EL (cell line): ENCODE measurements at regions not wholly inside any gene's neighbourhood (a gene's known extent, or its start where the extent isn't known, plus 50 kb on each side); places are given as distances from the start of the nearest gene placed in this dataset.

ENCODE experiments used
- DNase-seq: peaks from one replicate; pipeline ENCODE4 v3.0.0-alpha.2; 2016

GRCh38 chr13:22357132-22357531, 686.3 kb downstream of the FGF9 start:
- DNase-seq, result no peak

DNA sequence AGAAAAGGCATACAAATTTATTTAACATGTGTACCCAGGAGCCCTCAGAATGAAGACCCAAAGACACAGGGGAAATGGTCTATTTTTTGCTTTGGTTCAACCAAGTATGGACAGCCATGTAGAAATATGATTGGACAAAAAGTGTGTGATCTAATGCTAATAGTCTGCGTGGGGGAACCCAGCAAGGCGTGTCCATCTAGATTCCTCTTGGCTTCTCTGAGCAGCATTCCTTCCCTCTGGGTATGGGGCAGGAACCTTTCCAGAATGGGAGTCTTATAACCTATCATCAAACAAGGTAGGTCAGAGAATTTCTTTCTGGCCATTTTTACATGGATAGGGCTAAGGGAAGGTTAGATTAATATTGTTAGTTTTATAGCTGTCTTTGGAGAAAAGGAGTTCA, 698.2 kb downstream of the FGF9 start:
- no peak for DNase-seq

- DNase-seq, result no peak
These were observed 699.0 kb downstream of the FGF9 start for GRCh38 chr13:22369840-22370239.

DNA sequence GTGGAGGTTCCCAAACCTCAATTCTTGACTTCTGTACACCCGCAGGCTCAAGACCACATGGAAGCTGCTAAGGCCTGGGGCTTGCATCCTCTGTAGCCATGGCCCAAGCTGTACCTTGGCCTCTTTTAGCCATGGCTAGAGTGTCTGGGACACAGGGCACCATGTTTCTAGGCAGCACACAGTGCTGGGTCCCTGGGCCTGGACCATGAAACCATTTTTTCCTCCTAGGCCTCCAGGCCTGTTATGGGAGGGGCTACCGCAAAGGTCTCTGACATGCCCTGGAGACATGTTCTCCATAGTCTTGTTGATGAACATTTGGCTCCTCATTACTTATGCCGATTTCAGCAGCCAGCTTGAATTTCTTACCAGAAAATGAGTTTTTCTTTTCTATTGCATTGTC, 701.4 kb downstream of the FGF9 start:
- DNase-seq, result no peak

GRCh38 chr13:22375151-22375550, 704.3 kb downstream of the FGF9 start:
- DNase-seq, result no peak

GRCh38 chr13:22387899-22388298, 717.0 kb downstream of the FGF9 start:
- no peak for DNase-seq

DNA sequence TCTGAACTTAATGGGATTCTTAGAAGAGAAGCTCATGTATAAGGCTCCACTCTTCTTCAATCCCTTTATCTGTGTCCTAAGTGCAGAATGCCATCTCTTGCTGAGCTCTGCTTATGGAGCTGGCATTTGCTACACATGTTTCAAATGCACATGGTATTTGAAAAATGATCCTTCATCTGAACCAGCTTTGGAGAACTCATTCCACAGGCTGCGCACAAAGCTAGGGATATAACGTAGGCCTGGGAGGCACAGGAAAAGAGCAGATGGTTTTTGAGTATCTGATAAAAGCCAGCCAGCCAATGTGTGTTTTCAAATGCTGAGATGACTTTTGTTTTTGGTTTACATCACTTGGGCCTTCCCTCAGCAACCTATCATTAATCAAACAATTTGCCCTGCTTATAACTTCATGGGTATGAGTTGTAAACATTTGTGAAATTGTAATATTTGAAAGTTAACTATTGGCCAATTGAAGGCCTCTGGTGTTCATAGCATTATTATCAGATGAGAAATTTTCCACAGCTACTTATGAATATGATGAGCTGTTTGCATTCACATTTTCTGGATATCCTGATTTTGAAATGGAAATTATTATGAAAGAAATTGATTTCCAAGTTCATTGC, 729.0 kb downstream of the FGF9 start:
- DNase-seq, result no peak

DNA sequence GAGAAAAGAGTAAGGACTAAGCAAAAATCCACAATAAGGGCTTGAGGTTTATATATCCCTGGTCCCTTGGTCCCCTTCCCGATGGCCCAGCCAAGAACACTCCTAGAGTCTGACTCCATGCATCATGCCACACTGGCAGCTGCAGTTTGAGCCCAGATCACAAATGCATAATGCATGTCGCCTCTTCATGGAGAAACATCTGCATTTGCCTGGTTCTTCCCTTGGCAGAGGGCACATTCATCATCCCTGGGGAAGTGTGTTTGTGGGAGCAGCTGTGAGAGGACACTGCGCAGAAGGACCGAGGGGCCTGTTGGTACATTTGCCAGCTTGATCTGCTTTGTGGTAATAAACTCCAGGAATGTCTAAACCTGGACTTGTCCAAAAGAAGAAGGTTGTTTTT, 731.8 kb downstream of the FGF9 start:
- no peak for DNase-seq

DNA sequence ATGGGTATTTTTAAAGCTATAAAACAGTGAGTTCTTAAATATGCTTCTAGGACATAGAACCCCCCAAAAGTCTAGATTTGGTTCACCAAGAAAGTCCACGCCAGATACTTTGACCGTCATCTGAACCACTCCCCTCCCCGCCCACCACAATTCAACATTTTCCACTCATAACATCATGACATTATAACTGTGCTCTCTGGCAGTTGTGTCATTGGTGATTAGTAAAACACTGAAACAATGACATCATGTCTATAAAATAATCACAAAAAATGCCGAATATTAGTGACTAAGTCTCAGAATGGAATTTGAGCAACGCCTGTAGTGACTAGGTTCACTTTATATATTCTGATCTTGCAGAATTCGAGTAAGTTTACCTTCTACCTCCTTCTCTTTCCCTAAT, 732.3 kb downstream of the FGF9 start:
- DNase-seq, result no peak

- no peak for DNase-seq
These were observed 735.0 kb downstream of the FGF9 start for GRCh38 chr13:22405891-22406290.

- DNase-seq, result no peak
These were observed 741.6 kb downstream of the FGF9 start for GRCh38 chr13:22412452-22412851.

DNA sequence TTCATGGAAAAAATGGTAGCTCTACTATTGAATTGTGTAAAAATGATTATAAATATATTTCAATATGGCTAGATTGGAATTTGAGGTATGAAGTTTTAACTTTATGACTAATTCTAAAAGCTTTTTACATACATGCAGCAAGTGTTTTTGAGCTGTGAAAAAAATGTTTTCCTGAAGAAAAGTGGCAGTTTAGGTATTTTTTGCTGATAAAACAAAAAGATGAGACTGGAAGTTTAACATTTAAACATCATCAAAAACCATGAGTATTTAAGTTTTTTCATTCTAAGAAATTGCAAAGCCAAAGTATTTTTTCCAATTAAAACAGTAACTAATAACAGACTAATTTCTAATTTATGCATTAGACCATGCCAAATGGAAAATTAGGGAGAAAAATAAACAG, 751.1 kb downstream of the FGF9 start:
- DNase-seq, result no peak

GRCh38 chr13:22422712-22423111, 751.8 kb downstream of the FGF9 start:
- no peak for DNase-seq

DNA sequence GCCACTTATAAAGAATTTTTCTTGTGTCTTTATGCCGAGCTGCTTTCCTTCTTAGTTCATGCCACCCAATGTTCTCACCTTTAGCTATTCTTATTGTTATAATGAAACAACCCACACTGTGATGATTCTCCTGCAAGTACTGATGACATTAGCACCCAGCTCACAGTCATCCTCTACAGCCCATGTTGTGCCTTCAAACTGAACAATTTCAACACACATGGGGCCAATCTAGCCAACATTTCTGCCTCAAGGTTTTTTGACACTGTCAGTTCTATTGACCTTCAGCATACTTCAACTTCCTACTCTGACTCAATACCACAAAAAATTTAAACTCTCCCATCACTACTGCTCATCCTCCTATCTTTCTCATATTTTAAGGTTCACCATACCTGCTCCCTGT, 752.4 kb downstream of the FGF9 start:
- no peak for DNase-seq

DNA sequence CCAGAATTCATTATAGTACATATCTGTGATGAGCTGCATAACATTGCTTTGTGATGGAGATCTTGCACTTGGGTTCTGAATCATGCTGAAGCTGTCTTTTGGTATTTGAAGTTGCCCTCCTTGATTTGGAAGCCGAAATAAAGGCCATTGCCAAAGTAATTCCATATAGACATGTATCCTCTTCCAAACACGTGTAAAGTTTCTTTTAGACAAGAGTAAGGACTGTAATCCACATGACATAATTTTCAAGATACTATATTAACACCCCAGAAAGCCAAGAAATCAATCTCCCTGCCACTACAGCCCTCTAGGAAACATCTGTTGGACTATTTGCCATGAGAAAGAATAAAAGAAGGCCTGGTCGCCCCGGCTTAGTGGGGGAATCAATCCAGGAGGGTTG, 754.2 kb downstream of the FGF9 start:
- DNase-seq, result no peak

DNA sequence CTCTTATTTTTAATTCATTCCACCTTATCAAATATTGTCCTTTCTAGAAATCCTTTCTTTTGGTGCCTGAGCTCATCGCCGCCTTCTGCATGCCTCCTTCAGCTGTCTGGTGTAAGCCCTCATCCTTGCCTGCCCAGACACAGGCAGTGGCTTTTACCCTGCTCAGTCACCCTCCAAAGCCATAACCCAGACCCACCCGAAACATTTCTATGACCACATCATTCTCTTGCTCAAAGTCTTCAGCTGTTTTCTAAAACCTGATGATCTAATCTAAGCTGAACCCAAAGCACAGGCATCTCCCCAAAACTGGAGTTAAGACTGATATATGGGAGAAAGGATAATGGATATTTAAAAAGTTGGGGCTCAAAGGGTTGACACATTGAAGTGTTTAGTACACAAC, 753.7 kb upstream of the SGCG start:
- DNase-seq, result no peak

- DNase-seq, result no peak
These were observed 753.0 kb upstream of the SGCG start for GRCh38 chr13:22427783-22428182.

DNA sequence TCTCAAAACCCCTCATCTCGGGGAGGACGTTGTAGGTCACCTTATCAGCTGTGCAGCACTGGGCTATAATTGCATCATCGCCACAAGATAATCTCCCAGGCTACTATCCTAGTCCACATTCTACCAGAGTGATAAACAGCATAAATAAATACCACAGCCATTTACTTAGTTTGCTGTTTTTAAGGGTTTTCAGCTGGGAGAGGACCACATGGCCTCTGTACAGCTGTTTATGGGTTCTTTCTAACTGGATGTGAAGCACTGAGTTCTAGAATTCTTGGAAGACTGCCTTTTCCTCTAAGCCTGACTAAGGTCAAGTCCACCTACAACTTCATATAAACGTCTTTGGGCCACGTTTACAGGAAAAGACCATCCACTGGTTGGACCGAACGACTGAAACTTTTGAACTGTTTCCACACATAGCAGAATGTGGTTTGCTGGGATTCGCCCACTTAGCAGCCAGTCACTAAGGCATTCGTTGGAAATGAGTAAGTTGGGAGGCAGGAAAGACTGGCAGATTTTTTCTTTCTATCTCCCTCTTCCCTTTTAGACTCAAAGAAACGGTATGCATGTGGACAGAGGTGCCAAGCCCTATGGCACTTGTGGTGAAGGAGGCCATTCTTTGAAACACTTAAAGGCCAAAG, 752.5 kb upstream of the SGCG start:
- no peak for DNase-seq

GRCh38 chr13:22432690-22433089, 748.1 kb upstream of the SGCG start:
- no peak for DNase-seq

DNA sequence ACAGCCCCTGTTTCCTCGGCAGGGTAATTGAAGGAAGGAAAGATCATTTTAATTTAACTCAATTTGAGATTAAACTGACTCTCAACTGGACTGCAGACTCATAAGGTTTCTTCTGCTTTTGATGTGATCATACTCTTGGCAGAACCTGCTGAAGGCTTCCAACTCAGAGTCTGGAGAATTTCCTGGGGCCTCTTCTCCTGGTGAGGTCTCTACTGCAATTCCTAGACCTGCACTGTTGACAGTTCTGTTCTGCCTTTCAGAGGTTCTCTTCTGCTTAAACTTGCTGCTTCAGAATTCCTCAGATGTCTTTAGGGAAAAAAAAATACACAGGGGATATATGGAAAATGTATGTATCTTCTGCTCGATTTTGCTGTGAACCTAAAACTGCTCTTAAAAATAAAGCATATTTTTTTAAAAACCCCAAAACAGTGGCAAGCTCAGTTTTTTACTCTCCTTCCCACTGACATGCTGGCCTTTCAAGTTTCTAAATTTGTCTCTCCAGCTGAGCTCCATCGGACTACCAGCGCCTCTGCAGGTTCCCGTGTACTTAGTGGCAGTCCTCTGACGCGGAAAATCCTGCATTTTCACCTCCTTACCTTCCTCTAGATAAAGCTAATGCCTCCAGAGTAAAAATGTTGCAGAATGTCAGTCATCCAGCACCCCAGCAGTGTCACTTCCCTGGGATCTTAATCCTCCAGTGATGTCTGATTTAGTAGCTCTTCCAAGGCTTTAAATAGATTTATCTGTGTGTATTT, 733.5 kb upstream of the SGCG start:
- no peak for DNase-seq

DNA sequence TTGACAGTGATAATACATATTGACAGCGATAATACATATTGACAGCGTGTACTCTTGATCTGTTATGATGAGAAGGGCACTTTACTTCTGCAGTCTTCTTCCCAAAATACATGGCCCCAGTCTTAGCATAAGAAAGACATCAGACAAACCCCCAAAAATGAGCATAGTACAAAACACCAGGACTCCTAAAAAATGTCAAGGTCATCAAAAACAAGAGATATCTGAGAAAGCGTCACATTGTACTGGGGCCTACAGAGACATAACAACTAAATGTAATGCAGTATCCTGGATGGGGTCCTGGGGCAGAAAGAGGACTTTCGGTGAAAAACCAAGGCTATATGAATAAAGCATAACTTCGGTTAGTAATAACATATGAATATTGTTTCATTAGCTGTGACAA, 731.5 kb upstream of the SGCG start:
- DNase-seq, result no peak

GRCh38 chr13:22451327-22451741, 729.4 kb upstream of the SGCG start:
- DNase-seq, result no peak

- DNase-seq, result no peak
These were observed 726.2 kb upstream of the SGCG start for GRCh38 chr13:22454586-22454985.

DNA sequence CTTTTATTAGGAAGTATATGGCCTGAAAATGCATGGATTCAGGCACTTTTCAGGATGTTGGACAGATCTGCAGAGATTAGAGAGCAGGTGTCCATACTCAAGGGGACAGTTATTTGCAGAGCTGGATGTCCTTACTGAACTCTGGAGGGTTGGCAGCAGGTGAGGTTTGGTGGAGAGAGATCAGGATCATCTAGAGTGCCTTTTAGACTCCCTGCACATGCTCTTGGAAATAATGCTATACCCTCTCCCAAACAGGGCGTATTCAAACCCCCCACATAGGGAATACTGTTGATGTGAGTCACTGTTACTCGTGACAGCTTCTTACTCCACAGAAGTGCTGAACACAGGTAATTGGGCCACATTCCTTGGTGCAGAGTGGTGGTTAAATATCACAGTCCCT, 725.7 kb upstream of the SGCG start:
- no peak for DNase-seq
